GM23338 (cell line): ENCODE measurements at regions not wholly inside any gene's neighbourhood (a gene's known extent, or its start where the extent isn't known, plus 50 kb on each side); places are given as distances from the start of the nearest gene placed in this dataset.

ENCODE experiments used
- ATAC-seq: fragments of 200-7000 bp; cut with Tn5 transposase; 3 replicates; pipeline ENCODE4 v1.9.1; 2020
- DNase-seq: peaks from one replicate; pipeline ENCODE4 v3.0.0-alpha.2; 2015; ENCODE audit warnings: low spot score
- H2AFZ ChIP-seq: fragments of 200-600 bp; sonication (generic); 2 replicates; pipeline ENCODE4 v1.8.0; 2016; ENCODE audit warnings: antibody characterized with exemption, mild to moderate bottlenecking, moderate library complexity
- H3F3A ChIP-seq: fragments of 200-600 bp; sonication (generic); replicated peaks from 2 replicates; pipeline ENCODE4 v1.8.0; 2017; ENCODE audit warnings: antibody characterized with exemption, mixed run types, low read depth
- H3K27ac ChIP-seq: fragments of 200-600 bp; sonication (generic); 2 replicates; pipeline ENCODE4 v1.6.1; 2016; ENCODE audit warnings: low read depth
- H3K27me3 ChIP-seq: fragments of 200-600 bp; sonication (generic); 2 replicates; pipeline ENCODE4 v1.8.0; 2016; ENCODE audit warnings: mild to moderate bottlenecking, mixed run types, moderate library complexity; ENCODE audit not compliant: insufficient read depth
- H3K36me3 ChIP-seq: fragments of 200-600 bp; sonication (generic); 2 replicates; pipeline ENCODE4 v1.8.0; 2016; ENCODE audit warnings: mild to moderate bottlenecking; ENCODE audit not compliant: insufficient read depth
- H3K4me1 ChIP-seq: fragments of 200-600 bp; sonication (generic); 2 replicates; pipeline ENCODE4 v1.8.0; 2016; ENCODE audit warnings: mild to moderate bottlenecking, moderate library complexity; ENCODE audit not compliant: insufficient read depth
- H3K4me2 ChIP-seq: fragments of 200-600 bp; sonication (generic); 2 replicates; pipeline ENCODE4 v1.7.1; 2017; ENCODE audit warnings: mixed run types
- H3K4me3 ChIP-seq: fragments of 200-600 bp; sonication (generic); 2 replicates; pipeline ENCODE4 v1.6.1; 2016; ENCODE audit warnings: mixed run types
- H3K79me2 ChIP-seq: fragments of 200-600 bp; sonication (generic); replicated peaks from 2 replicates; pipeline ENCODE4 v1.8.0; 2017; ENCODE audit warnings: mild to moderate bottlenecking; ENCODE audit not compliant: insufficient read depth
- H3K9me2 ChIP-seq: fragments of 200-600 bp; sonication (generic); 2 replicates; pipeline ENCODE4 v1.8.0; 2017; ENCODE audit not compliant: insufficient read depth
- H4K20me1 ChIP-seq: fragments of 200-600 bp; sonication (generic); replicated peaks from 2 replicates; pipeline ENCODE4 v1.8.0; 2017; ENCODE audit warnings: mild to moderate bottlenecking; ENCODE audit not compliant: insufficient read depth
- H3K27ac Mint-ChIP-seq: 2 replicates; pipeline ENCODE4 v1.8.0; 2020; ENCODE audit warnings: inconsistent platforms, mild to moderate bottlenecking, moderate library complexity, mixed read lengths
- H3K27me3 Mint-ChIP-seq: 3 replicates; pipeline ENCODE4 v1.8.0; 2022; ENCODE audit warnings: low read depth, mild to moderate bottlenecking, moderate library complexity, mixed read lengths, inconsistent platforms; ENCODE audit not compliant: insufficient read depth, poor library complexity
- H3K36me3 Mint-ChIP-seq: 3 replicates; pipeline ENCODE4 v1.8.0; 2021; ENCODE audit warnings: low read depth, mild to moderate bottlenecking, inconsistent platforms, moderate library complexity, mixed read lengths
- H3K4me1 Mint-ChIP-seq: 3 replicates; pipeline ENCODE4 v1.8.0; 2020; ENCODE audit warnings: mild to moderate bottlenecking, inconsistent platforms, mixed read lengths
- H3K4me3 Mint-ChIP-seq: 3 replicates; pipeline ENCODE4 v1.8.0; 2021; ENCODE audit warnings: moderate library complexity, mild to moderate bottlenecking, inconsistent platforms, mixed read lengths
- H3K9me3 Mint-ChIP-seq: 3 replicates; pipeline ENCODE4 v1.8.0; 2020; ENCODE audit warnings: moderate library complexity, mild to moderate bottlenecking, inconsistent platforms, mixed read lengths
- CREB1 ChIP-seq: fragments of 250-450 bp; sonication (Bioruptor Pico); IDR thresholded peaks from 2 replicates; pipeline ENCODE4 v1.5.0; 2020; ENCODE audit warnings: low read depth, mild to moderate bottlenecking, moderate library complexity
- EZH2 ChIP-seq: fragments of 200-600 bp; sonication (generic); IDR thresholded peaks from one replicate; pipeline ENCODE4 v1.8.0; 2017; ENCODE audit warnings: antibody characterized with exemption, mild to moderate bottlenecking, low read depth; ENCODE audit not compliant: unreplicated experiment
- EZH2phosphoT487 ChIP-seq: fragments of 200-600 bp; sonication (generic); IDR thresholded peaks from one replicate; pipeline ENCODE4 v1.8.1; 2018; ENCODE audit warnings: antibody characterized with exemption; ENCODE audit not compliant: unreplicated experiment
- POLR2AphosphoS5 ChIP-seq: IDR thresholded peaks from 2 replicates; pipeline ENCODE4 v1.6.1; 2016; ENCODE audit warnings: antibody characterized with exemption, low read depth
- TF ChIP-seq, protein P1 (sequence below): fragments of 250-450 bp; sonication (Bioruptor Pico); IDR thresholded peaks from 2 replicates; pipeline ENCODE4 v1.5.0; 2020; ENCODE audit warnings: mild to moderate bottlenecking, moderate library complexity
- TF ChIP-seq, protein P2 (sequence below), 2 experiments: fragments of 200-600 bp in 1 of 2; sonication (generic) in 1 of 2; conservative IDR thresholded peaks; 2 replicates each; pipeline versions ENCODE4 v1.5.1 to v1.6.1; 2016 to 2017; ENCODE audit warnings: antibody characterized with exemption in 2 of 2, low read depth in 2 of 2, mild to moderate bottlenecking in 2 of 2, moderate library complexity in 1 of 2

DNA sequence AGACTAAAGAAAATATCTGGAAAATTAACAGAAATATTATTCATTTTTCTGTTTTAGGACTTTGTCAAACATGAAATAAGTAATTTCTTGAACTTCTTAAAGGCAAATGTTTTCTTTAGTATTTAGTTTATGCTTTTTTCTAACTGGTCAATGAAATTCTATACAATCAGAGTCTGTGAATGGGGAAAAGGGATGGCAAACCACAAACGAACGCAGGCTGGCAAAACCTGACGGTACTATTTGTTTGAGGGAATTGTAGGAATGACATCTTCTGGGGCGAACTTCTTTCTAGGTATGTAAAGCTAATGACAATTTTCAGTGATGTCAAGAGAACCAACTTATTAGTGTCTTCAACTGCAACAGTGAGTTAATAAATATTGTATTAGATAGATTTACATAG, 156.0 kb downstream of the SIPA1L2 start (continued):
- no peak for TF ChIP-seq POLR2AphosphoS5
- no peak for TF ChIP-seq CREB1 (CRISPR knock-in tag)
- TF ChIP-seq, protein P1, sequence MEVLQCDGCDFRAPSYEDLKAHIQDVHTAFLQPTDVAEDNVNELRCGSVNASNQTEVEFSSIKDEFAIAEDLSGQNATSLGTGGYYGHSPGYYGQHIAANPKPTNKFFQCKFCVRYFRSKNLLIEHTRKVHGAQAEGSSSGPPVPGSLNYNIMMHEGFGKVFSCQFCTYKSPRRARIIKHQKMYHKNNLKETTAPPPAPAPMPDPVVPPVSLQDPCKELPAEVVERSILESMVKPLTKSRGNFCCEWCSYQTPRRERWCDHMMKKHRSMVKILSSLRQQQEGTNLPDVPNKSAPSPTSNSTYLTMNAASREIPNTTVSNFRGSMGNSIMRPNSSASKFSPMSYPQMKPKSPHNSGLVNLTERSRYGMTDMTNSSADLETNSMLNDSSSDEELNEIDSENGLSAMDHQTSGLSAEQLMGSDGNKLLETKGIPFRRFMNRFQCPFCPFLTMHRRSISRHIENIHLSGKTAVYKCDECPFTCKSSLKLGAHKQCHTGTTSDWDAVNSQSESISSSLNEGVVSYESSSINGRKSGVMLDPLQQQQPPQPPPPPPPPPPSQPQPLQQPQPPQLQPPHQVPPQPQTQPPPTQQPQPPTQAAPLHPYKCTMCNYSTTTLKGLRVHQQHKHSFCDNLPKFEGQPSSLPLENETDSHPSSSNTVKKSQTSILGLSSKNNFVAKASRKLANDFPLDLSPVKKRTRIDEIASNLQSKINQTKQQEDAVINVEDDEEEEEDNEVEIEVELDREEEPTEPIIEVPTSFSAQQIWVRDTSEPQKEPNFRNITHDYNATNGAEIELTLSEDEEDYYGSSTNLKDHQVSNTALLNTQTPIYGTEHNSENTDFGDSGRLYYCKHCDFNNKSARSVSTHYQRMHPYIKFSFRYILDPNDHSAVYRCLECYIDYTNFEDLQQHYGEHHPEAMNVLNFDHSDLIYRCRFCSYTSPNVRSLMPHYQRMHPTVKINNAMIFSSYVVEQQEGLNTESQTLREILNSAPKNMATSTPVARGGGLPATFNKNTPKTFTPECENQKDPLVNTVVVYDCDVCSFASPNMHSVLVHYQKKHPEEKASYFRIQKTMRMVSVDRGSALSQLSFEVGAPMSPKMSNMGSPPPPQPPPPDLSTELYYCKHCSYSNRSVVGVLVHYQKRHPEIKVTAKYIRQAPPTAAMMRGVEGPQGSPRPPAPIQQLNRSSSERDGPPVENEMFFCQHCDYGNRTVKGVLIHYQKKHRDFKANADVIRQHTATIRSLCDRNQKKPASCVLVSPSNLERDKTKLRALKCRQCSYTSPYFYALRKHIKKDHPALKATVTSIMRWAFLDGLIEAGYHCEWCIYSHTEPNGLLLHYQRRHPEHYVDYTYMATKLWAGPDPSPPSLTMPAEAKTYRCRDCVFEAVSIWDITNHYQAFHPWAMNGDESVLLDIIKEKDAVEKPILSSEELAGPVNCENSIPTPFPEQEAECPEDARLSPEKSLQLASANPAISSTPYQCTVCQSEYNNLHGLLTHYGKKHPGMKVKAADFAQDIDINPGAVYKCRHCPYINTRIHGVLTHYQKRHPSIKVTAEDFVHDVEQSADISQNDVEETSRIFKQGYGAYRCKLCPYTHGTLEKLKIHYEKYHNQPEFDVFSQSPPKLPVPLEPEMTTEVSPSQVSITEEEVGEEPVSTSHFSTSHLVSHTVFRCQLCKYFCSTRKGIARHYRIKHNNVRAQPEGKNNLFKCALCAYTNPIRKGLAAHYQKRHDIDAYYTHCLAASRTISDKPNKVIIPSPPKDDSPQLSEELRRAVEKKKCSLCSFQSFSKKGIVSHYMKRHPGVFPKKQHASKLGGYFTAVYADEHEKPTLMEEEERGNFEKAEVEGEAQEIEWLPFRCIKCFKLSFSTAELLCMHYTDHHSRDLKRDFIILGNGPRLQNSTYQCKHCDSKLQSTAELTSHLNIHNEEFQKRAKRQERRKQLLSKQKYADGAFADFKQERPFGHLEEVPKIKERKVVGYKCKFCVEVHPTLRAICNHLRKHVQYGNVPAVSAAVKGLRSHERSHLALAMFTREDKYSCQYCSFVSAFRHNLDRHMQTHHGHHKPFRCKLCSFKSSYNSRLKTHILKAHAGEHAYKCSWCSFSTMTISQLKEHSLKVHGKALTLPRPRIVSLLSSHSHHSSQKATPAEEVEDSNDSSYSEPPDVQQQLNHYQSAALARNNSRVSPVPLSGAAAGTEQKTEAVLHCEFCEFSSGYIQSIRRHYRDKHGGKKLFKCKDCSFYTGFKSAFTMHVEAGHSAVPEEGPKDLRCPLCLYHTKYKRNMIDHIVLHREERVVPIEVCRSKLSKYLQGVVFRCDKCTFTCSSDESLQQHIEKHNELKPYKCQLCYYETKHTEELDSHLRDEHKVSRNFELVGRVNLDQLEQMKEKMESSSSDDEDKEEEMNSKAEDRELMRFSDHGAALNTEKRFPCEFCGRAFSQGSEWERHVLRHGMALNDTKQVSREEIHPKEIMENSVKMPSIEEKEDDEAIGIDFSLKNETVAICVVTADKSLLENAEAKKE (CRISPR knock-in tag): no peak
- TF ChIP-seq EZH2: no peak

DNA sequence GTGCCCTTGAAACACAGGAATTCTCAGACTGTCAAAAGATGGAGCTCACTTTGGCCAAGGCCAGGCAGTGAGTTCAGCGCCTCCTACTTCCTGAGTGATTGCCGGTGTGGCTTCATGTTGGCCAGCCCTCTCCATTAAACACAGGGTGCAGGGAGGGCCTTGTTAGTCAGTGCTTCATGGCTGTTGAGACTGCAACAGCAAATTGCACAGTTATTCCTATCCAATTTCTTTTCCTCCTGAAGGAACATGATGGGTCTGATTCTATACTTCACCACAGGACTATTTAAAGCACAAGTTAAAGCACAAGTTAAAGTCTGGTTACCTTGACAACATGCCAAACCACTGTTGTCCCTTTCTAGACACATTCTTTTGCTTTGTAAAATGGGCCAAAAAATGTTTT, 156.6 kb downstream of the SIPA1L2 start:
- no peaks in the 10 kb centered on the region for H3K9me2 ChIP-seq
- DNase-seq (peak; percentile 58), ATAC-seq (peak; percentile 90)
- H3K27ac Mint-ChIP-seq: peak overlapping the region; percentile 90
- H3K27me3 Mint-ChIP-seq: peaks cover 8% of the 10 kb centered on the region
- H3K4me3 Mint-ChIP-seq: no peak overlapping the region; the same call in 2 of the 3 replicates
- H3F3A ChIP-seq: no peaks in the 10 kb centered on the region
- H3K4me2 ChIP-seq: peak overlapping the region; percentile 24
- H2AFZ ChIP-seq: no peak overlapping the region
- TF ChIP-seq, protein P2, sequence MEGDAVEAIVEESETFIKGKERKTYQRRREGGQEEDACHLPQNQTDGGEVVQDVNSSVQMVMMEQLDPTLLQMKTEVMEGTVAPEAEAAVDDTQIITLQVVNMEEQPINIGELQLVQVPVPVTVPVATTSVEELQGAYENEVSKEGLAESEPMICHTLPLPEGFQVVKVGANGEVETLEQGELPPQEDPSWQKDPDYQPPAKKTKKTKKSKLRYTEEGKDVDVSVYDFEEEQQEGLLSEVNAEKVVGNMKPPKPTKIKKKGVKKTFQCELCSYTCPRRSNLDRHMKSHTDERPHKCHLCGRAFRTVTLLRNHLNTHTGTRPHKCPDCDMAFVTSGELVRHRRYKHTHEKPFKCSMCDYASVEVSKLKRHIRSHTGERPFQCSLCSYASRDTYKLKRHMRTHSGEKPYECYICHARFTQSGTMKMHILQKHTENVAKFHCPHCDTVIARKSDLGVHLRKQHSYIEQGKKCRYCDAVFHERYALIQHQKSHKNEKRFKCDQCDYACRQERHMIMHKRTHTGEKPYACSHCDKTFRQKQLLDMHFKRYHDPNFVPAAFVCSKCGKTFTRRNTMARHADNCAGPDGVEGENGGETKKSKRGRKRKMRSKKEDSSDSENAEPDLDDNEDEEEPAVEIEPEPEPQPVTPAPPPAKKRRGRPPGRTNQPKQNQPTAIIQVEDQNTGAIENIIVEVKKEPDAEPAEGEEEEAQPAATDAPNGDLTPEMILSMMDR (conservative IDR thresholded peaks at IDR 0.05; ENCODE audit: low read depth in 2 of 2): peak in 1 of 2 experiments; percentile 22; a peak in 2 of 4 replicates
- no peak for TF ChIP-seq EZH2phosphoT487
- H3K27me3 ChIP-seq: peaks cover 23% of the 10 kb centered on the region
- H3K4me1 Mint-ChIP-seq: peaks cover 47% of the 10 kb centered on the region
- H3K79me2 ChIP-seq: no peaks in the 10 kb centered on the region
- H3K36me3 ChIP-seq: no peaks in the 10 kb centered on the region
- peak overlapping the region; percentile 70 for H3K27ac ChIP-seq
- peaks cover 33% of the 10 kb centered on the region for H3K4me1 ChIP-seq
- H3K9me3 Mint-ChIP-seq: no peaks in the 10 kb centered on the region
- no peaks in the 10 kb centered on the region for H4K20me1 ChIP-seq
- no peak overlapping the region for H3K4me3 ChIP-seq
- H3K36me3 Mint-ChIP-seq: no peaks in the 10 kb centered on the region
